Calu3 (cell line): ENCODE measurements at regions not wholly inside any gene's neighbourhood (a gene's known extent, or its start where the extent isn't known, plus 50 kb on each side); places are given as distances from the start of the nearest gene placed in this dataset.

Experiments used
- BruUV-seq: library from RNA; stranded (reverse); fragments of 400-500 nt; replicated peaks from 2 replicates; lab custom pipeline; 2021; lab: Mats Ljungman, UMichigan
- CTCF ChIA-PET: fragments of 300-600 bp; sonication (Branson Sonifier 250); formaldehyde crosslinking; loops from one replicate; lab custom pipeline; 2022; ENCODE audit warnings: antibody characterized with exemption; lab: Charles Lee
- DNase-seq: peaks from one replicate; pipeline ENCODE4 v3.0.0; 2022
- H3K27ac Mint-ChIP-seq: one replicate; pipeline ENCODE4 v1.8.0; 2022; ENCODE audit warnings: mixed read lengths; ENCODE audit not compliant: unreplicated experiment
- H3K27me3 Mint-ChIP-seq: one replicate; pipeline ENCODE4 v1.8.0; 2022; ENCODE audit warnings: mixed read lengths; ENCODE audit not compliant: unreplicated experiment
- H3K36me3 Mint-ChIP-seq: one replicate; pipeline ENCODE4 v1.8.0; 2022; ENCODE audit warnings: mild to moderate bottlenecking, moderate library complexity, mixed read lengths; ENCODE audit not compliant: insufficient read depth, unreplicated experiment
- H3K4me1 Mint-ChIP-seq: one replicate; pipeline ENCODE4 v1.8.0; 2022; ENCODE audit warnings: mild to moderate bottlenecking, low read depth, mixed read lengths; ENCODE audit not compliant: unreplicated experiment
- H3K4me3 Mint-ChIP-seq: one replicate; pipeline ENCODE4 v1.8.0; 2022; ENCODE audit warnings: mild to moderate bottlenecking, low read depth, moderate library complexity, mixed read lengths; ENCODE audit not compliant: unreplicated experiment
- H3K9me3 Mint-ChIP-seq: one replicate; pipeline ENCODE4 v1.8.0; 2022; ENCODE audit warnings: low read depth, mixed read lengths; ENCODE audit not compliant: unreplicated experiment
- intact Hi-C: fragments of 100-400 bp; cut with micrococcal nuclease; formaldehyde crosslinking; loops from one replicate; pipeline ENCODE4 v1.10.0; 2022; ENCODE audit not compliant: unreplicated experiment
- TF ChIP-seq, protein P1 (sequence below): fragments of 200-600 bp; IDR thresholded peaks from one replicate; pipeline ENCODE4 v1.8.0; 2022; ENCODE audit warnings: antibody characterized with exemption; ENCODE audit not compliant: unreplicated experiment

DNA sequence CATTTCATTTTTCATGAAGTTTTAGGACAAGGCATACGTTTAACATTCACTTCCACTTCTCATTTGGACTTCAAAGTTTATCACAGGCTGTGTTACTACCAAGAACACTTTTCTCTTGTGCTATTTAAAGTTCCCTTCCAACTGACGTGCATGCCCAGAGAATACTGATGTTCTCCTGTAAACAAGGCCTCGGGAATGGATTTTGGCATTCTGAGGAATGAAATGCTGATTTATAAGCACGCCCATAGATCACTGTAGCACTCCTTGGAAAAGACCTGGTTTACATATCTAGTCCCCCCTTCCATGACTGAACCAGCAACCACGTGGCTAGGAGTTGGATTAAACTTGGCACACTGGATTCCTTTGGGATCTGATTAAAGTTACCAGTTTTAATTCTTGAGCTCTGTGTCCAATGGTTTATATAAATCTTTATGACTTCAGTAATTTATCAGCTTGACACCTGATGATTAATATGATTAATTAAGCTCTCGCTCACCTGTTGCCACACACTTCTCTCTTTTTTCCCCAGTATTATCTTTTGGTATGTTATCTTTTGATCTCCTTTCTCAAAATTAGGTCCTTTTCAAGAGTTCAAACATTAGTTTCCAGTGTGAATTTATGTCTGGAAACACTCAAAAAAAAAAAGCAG is 122.4 kb upstream of the HAND2 start:
- BruUV-seq: no TSS peak
- H3K27ac Mint-ChIP-seq: no peak overlapping the region
- intact Hi-C loops: no loop called here

GRCh38 chr4:173651651-173652282 is 121.7 kb upstream of the HAND2 start:
- Mint-ChIP-seq H3K4me3 (no peak overlapping the region), H3K4me1 (no peaks in the 10 kb centered on the region), H3K27me3 (no peaks in the 10 kb centered on the region), H3K27ac (no peak overlapping the region), H3K36me3 (no peaks in the 10 kb centered on the region), H3K9me3 (no peaks in the 10 kb centered on the region)
- BruUV-seq: no TSS peak
- TF ChIP-seq, protein P1, sequence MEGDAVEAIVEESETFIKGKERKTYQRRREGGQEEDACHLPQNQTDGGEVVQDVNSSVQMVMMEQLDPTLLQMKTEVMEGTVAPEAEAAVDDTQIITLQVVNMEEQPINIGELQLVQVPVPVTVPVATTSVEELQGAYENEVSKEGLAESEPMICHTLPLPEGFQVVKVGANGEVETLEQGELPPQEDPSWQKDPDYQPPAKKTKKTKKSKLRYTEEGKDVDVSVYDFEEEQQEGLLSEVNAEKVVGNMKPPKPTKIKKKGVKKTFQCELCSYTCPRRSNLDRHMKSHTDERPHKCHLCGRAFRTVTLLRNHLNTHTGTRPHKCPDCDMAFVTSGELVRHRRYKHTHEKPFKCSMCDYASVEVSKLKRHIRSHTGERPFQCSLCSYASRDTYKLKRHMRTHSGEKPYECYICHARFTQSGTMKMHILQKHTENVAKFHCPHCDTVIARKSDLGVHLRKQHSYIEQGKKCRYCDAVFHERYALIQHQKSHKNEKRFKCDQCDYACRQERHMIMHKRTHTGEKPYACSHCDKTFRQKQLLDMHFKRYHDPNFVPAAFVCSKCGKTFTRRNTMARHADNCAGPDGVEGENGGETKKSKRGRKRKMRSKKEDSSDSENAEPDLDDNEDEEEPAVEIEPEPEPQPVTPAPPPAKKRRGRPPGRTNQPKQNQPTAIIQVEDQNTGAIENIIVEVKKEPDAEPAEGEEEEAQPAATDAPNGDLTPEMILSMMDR: no peak
- CTCF ChIA-PET: no interaction called here
- DNase-seq: no peak
- intact Hi-C loops: no loop called here

More for the DNA sequence above, 122.4 kb upstream of the HAND2 start:
- no peaks in the 10 kb centered on the region for H3K9me3 Mint-ChIP-seq
- TF ChIP-seq, protein P1: no peak
- no peaks in the 10 kb centered on the region for H3K27me3 Mint-ChIP-seq
- no peak for DNase-seq
- no peaks in the 10 kb centered on the region for H3K36me3 Mint-ChIP-seq
- no peaks in the 10 kb centered on the region for H3K4me1 Mint-ChIP-seq
- no peak overlapping the region for H3K4me3 Mint-ChIP-seq
- CTCF ChIA-PET: no interaction called here

- CTCF ChIA-PET: no interaction called here
- H3K4me3 Mint-ChIP-seq: no peak overlapping the region
- TF ChIP-seq, protein P1: no peak
- BruUV-seq: no TSS peak
- no peaks in the 10 kb centered on the region for H3K27me3 Mint-ChIP-seq
- intact Hi-C loops: loop anchor here (2.0 kb wide), 1 partner anchor 23 kb away; no protein-coding TSS in a partner anchor
- no peaks in the 10 kb centered on the region for H3K9me3 Mint-ChIP-seq
- no peak for DNase-seq
- H3K36me3 Mint-ChIP-seq: no peaks in the 10 kb centered on the region
- H3K4me1 Mint-ChIP-seq: no peaks in the 10 kb centered on the region
- H3K27ac Mint-ChIP-seq: no peak overlapping the region
These were observed 117.9 kb upstream of the HAND2 start for GRCh38 chr4:173647902-173648301.

DNA sequence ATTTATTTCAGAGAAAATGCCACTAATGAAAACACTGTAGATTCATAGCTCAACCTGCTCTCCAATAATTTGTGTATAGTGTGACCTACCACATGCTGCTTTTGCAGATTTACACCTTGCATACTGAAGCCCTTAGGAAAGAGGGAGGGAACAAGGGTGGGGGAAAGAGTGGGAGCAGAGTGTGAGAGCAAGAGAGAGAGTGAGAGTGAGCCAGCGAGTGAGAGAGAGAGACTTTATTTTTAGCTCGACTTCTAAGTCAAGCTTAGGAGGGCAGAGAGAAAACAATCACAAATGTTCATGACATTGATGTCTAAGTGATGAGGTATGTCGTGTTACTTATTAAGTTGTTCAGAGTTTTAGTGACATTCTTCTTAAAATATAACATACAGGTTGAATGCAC is 112.5 kb upstream of the HAND2 start:
- Mint-ChIP-seq H3K36me3 (no peaks in the 10 kb centered on the region), H3K4me1 (peaks cover 7% of the 10 kb centered on the region), H3K9me3 (no peaks in the 10 kb centered on the region), H3K4me3 (no peak overlapping the region), H3K27me3 (no peaks in the 10 kb centered on the region), H3K27ac (no peak overlapping the region)
- no TSS peak for BruUV-seq
- intact Hi-C loops: no loop called here
- CTCF ChIA-PET: no interaction called here
- DNase-seq: no peak
- TF ChIP-seq, protein P1: no peak
